ENCODE measurements at regions not wholly inside any gene's neighbourhood (a gene's known extent, or its start where the extent isn't known, plus 50 kb on each side); places are given as distances from the start of the nearest gene placed in this dataset.

DNA sequence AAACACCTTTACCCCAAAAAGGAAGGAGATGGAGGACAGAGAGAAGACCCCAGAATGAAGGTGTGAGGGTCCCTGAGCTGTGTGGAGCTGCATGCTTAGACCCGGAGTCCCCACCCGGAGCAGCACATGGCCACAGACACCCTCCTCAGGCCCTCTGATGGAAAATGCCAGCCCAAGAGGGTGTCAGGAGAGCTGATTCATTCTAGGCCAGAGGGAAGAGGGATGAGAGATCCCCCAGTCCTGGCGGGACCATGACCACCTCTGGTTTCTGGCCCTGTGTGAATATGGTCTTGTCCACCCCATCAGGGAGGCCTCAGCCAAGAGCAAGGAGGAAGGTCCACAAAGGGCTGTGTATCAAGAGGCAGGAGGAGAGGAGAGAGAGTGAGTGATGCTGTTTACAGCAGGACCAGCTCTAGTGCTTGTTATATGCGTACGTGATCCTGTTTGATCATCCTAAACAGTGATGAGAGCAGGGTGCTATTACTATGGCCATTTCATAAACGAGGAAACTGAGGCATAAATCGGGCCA lies 186.6 kb upstream of the HAAO start:
- Histone ChIP-seq H3K4me3 (no peak overlapping the region), H3K27ac (peak overlapping the region; percentile 59 to 84 (median 78)), H3K4me1 (peaks cover 25 to 46% (median 43%) of the 10 kb centered on the region in 3 donors), H3K36me3 (no peaks in the 10 kb centered on the region), H3K9me3 (no peaks in the 10 kb centered on the region), H3K27me3 (no peaks in the 10 kb centered on the region)
- TF ChIP-seq, protein P1, sequence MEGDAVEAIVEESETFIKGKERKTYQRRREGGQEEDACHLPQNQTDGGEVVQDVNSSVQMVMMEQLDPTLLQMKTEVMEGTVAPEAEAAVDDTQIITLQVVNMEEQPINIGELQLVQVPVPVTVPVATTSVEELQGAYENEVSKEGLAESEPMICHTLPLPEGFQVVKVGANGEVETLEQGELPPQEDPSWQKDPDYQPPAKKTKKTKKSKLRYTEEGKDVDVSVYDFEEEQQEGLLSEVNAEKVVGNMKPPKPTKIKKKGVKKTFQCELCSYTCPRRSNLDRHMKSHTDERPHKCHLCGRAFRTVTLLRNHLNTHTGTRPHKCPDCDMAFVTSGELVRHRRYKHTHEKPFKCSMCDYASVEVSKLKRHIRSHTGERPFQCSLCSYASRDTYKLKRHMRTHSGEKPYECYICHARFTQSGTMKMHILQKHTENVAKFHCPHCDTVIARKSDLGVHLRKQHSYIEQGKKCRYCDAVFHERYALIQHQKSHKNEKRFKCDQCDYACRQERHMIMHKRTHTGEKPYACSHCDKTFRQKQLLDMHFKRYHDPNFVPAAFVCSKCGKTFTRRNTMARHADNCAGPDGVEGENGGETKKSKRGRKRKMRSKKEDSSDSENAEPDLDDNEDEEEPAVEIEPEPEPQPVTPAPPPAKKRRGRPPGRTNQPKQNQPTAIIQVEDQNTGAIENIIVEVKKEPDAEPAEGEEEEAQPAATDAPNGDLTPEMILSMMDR (IDR thresholded peaks at IDR 0.05), result no peak
- FAIRE-seq, result no peak
- peak in 1 of 4 donors; percentile 1 for ATAC-seq
- peak in 1 of 6 donors; percentile 51 for DNase-seq
- 33 to 46% methylated on average over 7 of the region's 7 CpGs for WGBS, 2 donors
- intact Hi-C loops (cut with DNase I), result loop anchor here in 1 of 3 donors (5.0 kb wide), 2 partner anchors 128 to 248 kb away; partner anchors contain the start of gene ZFP36L2

DNA sequence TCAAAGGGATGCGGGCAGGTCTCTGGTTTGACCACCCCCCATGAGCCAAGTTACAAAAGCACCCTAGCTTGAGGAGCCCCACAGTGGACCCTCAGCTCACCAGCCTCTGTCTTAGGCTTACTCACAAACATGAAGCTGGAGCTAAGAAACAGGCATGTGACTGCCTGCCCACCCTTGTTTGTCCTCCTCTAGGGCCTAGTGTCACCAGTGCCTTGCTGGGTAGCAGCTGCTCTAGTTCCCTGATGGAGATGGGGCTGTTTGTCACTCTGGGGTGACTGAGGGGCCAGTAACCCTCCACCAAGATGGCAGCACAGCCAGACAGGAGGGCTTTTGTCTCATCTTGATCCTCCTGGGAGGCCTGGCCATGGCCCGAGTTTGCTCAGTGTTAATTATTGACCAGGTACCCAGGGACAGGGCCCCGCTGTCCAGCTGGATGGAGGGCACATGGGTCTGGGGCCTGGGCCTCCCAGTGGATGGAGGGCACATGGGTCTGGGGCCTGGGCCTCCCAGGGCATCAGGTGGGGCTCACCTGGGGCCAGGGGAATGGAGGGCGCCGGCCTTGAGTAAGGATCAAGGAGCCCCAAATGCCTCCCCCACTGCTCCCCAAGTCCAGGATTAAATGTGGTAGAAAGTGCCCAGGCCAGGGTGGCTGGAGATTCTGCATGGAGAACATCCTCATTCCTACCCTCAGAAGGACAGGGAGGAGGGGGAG lies 185.9 kb upstream of the HAAO start:
- Histone ChIP-seq H3K4me3 (no peak overlapping the region), H3K4me1 (peaks cover 25 to 46% (median 43%) of the 10 kb centered on the region in 3 donors), H3K27me3 (no peaks in the 10 kb centered on the region), H3K27ac (peak overlapping the region; percentile 59 to 84 (median 78)), H3K9me3 (no peaks in the 10 kb centered on the region), H3K36me3 (no peaks in the 10 kb centered on the region)
- intact Hi-C loops (cut with DNase I), result loop anchor here in 1 of 3 donors (5.0 kb wide), 2 partner anchors 129 to 249 kb away; partner anchors contain the start of gene ZFP36L2
- ATAC-seq (peak; percentile 38 to 59 (median 46)), DNase-seq (peak; percentile 59 to 82 (median 64)), FAIRE-seq (no peak)
- TF ChIP-seq, protein P1 (IDR thresholded peaks at IDR 0.05), result no peak
- WGBS, 2 donors, result 51 to 53% methylated on average over 5 of the region's 5 CpGs

GRCh38 chr2:42977270-42978174 lies 185.1 kb upstream of the HAAO start:
- ATAC-seq, result no peak
- Histone ChIP-seq H3K36me3 (no peaks in the 10 kb centered on the region), H3K4me3 (no peak overlapping the region), H3K27ac (peak overlapping the region; percentile 59 to 84 (median 78)), H3K9me3 (no peaks in the 10 kb centered on the region), H3K4me1 (peaks cover 25 to 46% (median 43%) of the 10 kb centered on the region in 3 donors), H3K27me3 (no peaks in the 10 kb centered on the region)
- intact Hi-C loops (cut with DNase I), result loop anchor here in 1 of 3 donors (5.0 kb wide), 2 partner anchors 130 to 250 kb away; partner anchors contain the start of gene ZFP36L2
- FAIRE-seq, result no peak
- WGBS, 2 donors, result 56 to 63% methylated on average over 12 of the region's 12 CpGs
- DNase-seq, result peak in 1 of 6 donors; percentile 64
- TF ChIP-seq, protein P1 (IDR thresholded peaks at IDR 0.05), result no peak

DNA sequence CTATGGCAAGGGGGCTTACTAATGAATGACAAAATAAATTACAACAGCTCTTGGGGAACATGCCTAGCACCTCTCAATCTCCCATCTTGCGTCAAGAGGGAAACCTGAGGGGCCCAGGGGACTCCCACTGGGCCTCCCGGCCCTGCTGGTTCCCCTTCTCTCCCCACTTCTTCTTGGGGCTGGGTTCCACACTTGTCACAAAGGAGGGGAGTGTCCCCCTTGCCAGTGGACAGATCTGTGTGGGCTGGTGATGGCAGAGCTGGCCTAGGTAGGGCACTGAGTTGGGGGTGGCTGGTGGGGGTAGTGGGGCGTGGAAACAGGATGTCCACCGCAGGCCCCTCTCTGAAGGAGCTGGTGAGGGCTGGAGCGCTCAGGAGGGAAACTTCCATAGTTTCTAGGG lies 184.0 kb upstream of the HAAO start:
- Histone ChIP-seq H3K4me1 (peaks cover 25 to 46% (median 43%) of the 10 kb centered on the region in 3 donors), H3K9me3 (no peaks in the 10 kb centered on the region), H3K27me3 (no peaks in the 10 kb centered on the region), H3K27ac (peak overlapping the region in 3 of 4 donors; percentile 17 to 84 (median 81)), H3K36me3 (no peaks in the 10 kb centered on the region), H3K4me3 (no peak overlapping the region)
- intact Hi-C loops (cut with DNase I), result loop anchor here in 1 of 3 donors (5.0 kb wide), 2 partner anchors 131 to 251 kb away; partner anchors contain the start of gene ZFP36L2
- FAIRE-seq (no peak), ATAC-seq (no peak), DNase-seq (peak in 1 of 6 donors; percentile 47)
- TF ChIP-seq, protein P1 (IDR thresholded peaks at IDR 0.05), result no peak
- WGBS, 2 donors, result 85 to 95% methylated on average over 5 of the region's 5 CpGs

All from pancreas (tissue), 10 donors.